HG03025 (cell line): ENCODE measurements at regions not wholly inside any gene's neighbourhood (a gene's known extent, or its start where the extent isn't known, plus 50 kb on each side); places are given as distances from the start of the nearest gene placed in this dataset.

Source experiments
- ATAC-seq: cut with Tn5 transposase; IDR thresholded peaks from one replicate; pipeline ENCODE4 v1.9.1; 2021; ENCODE audit warnings: mild to moderate bottlenecking, moderate library complexity; ENCODE audit not compliant: unreplicated experiment, low FRiP score

- no peak for ATAC-seq
Measured at GRCh38 chr1:8267307-8267706, 50.6 kb upstream of the SLC45A1 start.

GRCh38 chr1:8266436-8267165, 51.3 kb upstream of the SLC45A1 start:
- no peak for ATAC-seq

GRCh38 chr1:8263791-8264190, 54.1 kb upstream of the SLC45A1 start:
- no peak for ATAC-seq

GRCh38 chr1:8261398-8261762, 56.5 kb upstream of the SLC45A1 start:
- ATAC-seq, result no peak

- no peak for ATAC-seq
Measured at GRCh38 chr1:8259498-8260290, 58.2 kb upstream of the SLC45A1 start.

DNA sequence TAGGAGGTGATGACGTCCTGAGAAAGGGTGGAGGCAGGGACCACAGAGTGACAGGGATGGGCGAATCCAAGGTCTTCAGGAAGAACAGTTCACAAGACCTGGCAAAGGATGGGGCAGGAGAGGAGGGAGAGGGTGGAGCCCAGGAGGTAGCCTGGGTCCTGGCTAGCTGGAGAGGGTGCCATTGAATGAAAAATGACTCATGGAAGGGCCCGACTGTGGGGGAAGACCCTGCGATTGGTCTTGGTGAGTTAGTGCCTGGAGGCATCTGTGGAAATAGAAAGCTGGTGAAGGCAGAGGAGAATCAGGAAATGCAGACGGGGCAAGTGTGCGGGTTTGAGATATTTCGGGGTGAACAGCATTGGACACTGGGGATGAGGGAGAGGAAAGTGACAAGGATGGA, 60.3 kb upstream of the SLC45A1 start:
- ATAC-seq, result no peak

DNA sequence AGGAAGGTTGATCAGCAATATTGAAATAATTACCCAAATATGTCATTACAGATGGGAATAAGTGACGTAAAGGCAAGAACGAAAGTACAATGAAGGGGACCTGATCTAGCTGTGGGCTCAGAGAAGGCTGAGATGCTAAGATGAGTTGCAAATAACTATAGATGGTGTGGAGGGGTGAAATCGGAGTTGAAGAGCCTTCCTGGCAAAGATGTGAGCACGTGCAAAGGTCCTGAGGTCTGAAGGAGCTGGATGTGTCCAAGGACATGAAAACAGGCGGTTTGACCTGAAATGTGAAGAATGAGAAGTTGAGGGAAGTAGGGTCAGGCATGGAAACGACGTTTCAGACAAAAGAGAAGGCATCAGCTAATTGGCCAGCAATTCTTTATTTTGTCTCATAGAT, 61.6 kb upstream of the SLC45A1 start:
- no peak for ATAC-seq

- no peak for ATAC-seq
Measured at GRCh38 chr1:8255712-8256111, 62.2 kb upstream of the SLC45A1 start.

GRCh38 chr1:8252266-8252951, 65.5 kb upstream of the SLC45A1 start:
- no peak for ATAC-seq

GRCh38 chr1:8251635-8252034, 66.3 kb upstream of the SLC45A1 start:
- no peak for ATAC-seq

- no peak for ATAC-seq
Measured at GRCh38 chr1:8249838-8250237, 68.1 kb upstream of the SLC45A1 start.

- ATAC-seq, result no peak
Measured at GRCh38 chr1:8247811-8248436, 70.0 kb upstream of the SLC45A1 start.

GRCh38 chr1:8244304-8244703, 73.6 kb upstream of the SLC45A1 start:
- ATAC-seq, result no peak

- no peak for ATAC-seq
Measured at GRCh38 chr1:8242498-8242897, 75.4 kb upstream of the SLC45A1 start.

DNA sequence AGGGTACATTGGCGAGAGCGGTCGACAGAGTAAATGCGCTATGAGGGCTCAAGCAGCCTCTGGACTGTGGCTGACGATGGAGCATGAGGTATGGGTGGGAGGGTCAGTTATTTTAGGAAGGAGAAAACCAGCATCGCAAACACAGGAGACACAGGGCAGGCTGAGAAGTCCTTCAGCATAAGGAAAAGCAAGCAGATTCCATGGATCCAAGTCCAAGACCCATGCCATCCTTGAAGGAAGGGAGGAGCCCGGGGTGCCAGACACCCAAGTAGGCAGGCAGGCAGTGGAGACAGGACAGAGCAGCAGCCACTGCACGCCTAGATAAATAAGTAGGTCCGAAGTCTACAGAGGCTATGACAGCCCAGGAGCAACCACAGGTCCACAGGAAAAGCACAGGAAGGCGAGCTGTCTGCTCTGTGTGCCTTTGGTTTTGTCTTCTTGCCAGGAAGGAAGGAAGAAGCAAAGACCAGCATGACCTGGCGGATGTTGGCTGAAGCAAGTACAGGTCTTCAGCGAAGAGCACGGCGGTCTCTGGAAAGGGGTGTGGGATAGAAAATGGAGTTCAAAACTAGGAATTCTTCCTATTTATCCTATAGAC, 76.4 kb upstream of the SLC45A1 start:
- ATAC-seq, result no peak

GRCh38 chr1:8239306-8240023, 78.4 kb upstream of the SLC45A1 start:
- no peak for ATAC-seq

GRCh38 chr1:8239039-8239305, 78.9 kb upstream of the SLC45A1 start:
- no peak for ATAC-seq

- no peak for ATAC-seq
Measured at GRCh38 chr1:8238141-8239038, 79.5 kb upstream of the SLC45A1 start.

- no peak for ATAC-seq
Measured at GRCh38 chr1:8232036-8232757, 85.7 kb upstream of the SLC45A1 start.
